Gastroesophageal sphincter (tissue), 4 donors: ENCODE measurements at regions not wholly inside any gene's neighbourhood (a gene's known extent, or its start where the extent isn't known, plus 50 kb on each side); places are given as distances from the start of the nearest gene placed in this dataset.
A peak's percentile ranks its signal among the peaks of the same experiment; 100 is the strongest.

Experiments used
- ATAC-seq: fragments of 150-250 bp; one replicate; pipeline ENCODE4 v1.9.1; 2016; ENCODE audit warnings: mild to moderate bottlenecking, moderate library complexity
- H3K27ac ChIP-seq, 4 donors: fragments of 200-600 bp; sonication (generic) in 3 of 4; 1 replicate in 3 of 4; 2 replicates in 1 of 4; pipeline ENCODE4 v1.5.1; 2016 to 2019
- H3K27me3 ChIP-seq: fragments of 200-600 bp; sonication (generic); one replicate; pipeline ENCODE4 v1.5.1; 2019
- H3K36me3 ChIP-seq, 2 donors: fragments of 200-600 bp; sonication (generic); one replicate each; pipeline ENCODE4 v1.5.1; 2019; ENCODE audit warnings: control low read depth in 1 of 2
- H3K4me1 ChIP-seq, 3 donors: fragments of 200-600 bp; sonication (generic); 1 replicate in 2 of 3; 2 replicates in 1 of 3; pipeline ENCODE4 v1.5.1; 2016 to 2019; ENCODE audit warnings: control low read depth in 2 of 3
- H3K4me3 ChIP-seq, 2 donors: fragments of 200-600 bp; sonication (generic); one replicate each; pipeline ENCODE4 v1.5.1; 2019; ENCODE audit warnings: mild to moderate bottlenecking in 1 of 2, moderate library complexity in 1 of 2
- H3K9me3 ChIP-seq, 3 donors: fragments of 200-600 bp; sonication (generic); one replicate each; pipeline ENCODE4 v1.5.1; 2017 to 2019; ENCODE audit warnings: control low read depth in 2 of 3
- EP300 ChIP-seq: sonication (generic); formaldehyde crosslinking; IDR thresholded peaks from one replicate; pipeline ENCODE4 v1.6.1; 2017; ENCODE audit warnings: antibody characterized with exemption, mild to moderate bottlenecking
- POLR2A ChIP-seq, 2 donors: fragments of 450-650 bp; IDR thresholded peaks; one replicate each; pipeline ENCODE4 v1.6.1; 2017; ENCODE audit warnings: antibody characterized with exemption in 2 of 2, mild to moderate bottlenecking in 2 of 2, moderate library complexity in 1 of 2
- POLR2AphosphoS5 ChIP-seq: sonication (generic); formaldehyde crosslinking; IDR thresholded peaks from one replicate; pipeline ENCODE4 v1.6.1; 2017; ENCODE audit warnings: antibody characterized with exemption
- WGBS, 2 donors: methylation state at CpG; one replicate each; pipeline ENCODE4 v1.1.5; 2018; ENCODE audit warnings: low coverage in 1 of 2; 5-methylcytosine and 5-hydroxymethylcytosine counted together
- TF ChIP-seq, protein P1 (sequence below), 4 experiments: fragments of 200-600 bp in 2 of 4; fragments of 450-650 bp in 2 of 4; sonication (generic) in 1 of 4; IDR thresholded peaks; one replicate each; pipeline ENCODE4 v1.5.1; 2017 to 2019; ENCODE audit warnings: antibody characterized with exemption in 4 of 4, mild to moderate bottlenecking in 2 of 4, moderate library complexity in 2 of 4

DNA sequence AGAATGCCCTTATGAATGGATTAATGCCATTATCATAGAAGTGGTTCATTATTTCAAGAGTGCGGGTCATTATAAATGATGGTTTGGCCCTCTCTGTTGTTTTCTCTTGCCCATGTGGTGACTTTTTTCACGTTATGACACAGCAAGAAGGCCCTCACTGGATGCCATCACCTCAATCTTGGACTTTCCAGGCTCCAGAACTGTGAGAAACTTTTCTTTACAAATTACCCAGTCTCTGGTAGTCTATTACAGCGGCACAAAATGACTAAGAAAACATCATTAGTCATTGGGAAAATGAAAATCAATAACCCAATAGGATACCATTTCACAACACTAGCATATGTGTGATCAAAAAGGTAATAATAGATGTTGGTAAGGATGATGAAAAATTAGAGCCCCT lies 119.0 kb upstream of the LPP start:
- no peak for ATAC-seq
- H3K9me3 ChIP-seq: no peaks in the 10 kb centered on the region
- no peaks in the 10 kb centered on the region for H3K36me3 ChIP-seq
- no peak overlapping the region for H3K27ac ChIP-seq
- 98 to 100% methylated on average over 2 to 3 of the region's 3 CpGs for WGBS, 2 donors
- TF ChIP-seq POLR2AphosphoS5 (no peak), EP300 (no peak), POLR2A (IDR thresholded peaks at IDR 0.05) (no peak)
- TF ChIP-seq, protein P1, sequence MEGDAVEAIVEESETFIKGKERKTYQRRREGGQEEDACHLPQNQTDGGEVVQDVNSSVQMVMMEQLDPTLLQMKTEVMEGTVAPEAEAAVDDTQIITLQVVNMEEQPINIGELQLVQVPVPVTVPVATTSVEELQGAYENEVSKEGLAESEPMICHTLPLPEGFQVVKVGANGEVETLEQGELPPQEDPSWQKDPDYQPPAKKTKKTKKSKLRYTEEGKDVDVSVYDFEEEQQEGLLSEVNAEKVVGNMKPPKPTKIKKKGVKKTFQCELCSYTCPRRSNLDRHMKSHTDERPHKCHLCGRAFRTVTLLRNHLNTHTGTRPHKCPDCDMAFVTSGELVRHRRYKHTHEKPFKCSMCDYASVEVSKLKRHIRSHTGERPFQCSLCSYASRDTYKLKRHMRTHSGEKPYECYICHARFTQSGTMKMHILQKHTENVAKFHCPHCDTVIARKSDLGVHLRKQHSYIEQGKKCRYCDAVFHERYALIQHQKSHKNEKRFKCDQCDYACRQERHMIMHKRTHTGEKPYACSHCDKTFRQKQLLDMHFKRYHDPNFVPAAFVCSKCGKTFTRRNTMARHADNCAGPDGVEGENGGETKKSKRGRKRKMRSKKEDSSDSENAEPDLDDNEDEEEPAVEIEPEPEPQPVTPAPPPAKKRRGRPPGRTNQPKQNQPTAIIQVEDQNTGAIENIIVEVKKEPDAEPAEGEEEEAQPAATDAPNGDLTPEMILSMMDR (IDR thresholded peaks at IDR 0.05): no peak
- H3K27me3 ChIP-seq: no peaks in the 10 kb centered on the region
- no peak overlapping the region for H3K4me3 ChIP-seq
- peaks cover 0 to 20% (median 13%) of the 10 kb centered on the region in 3 donors for H3K4me1 ChIP-seq

DNA sequence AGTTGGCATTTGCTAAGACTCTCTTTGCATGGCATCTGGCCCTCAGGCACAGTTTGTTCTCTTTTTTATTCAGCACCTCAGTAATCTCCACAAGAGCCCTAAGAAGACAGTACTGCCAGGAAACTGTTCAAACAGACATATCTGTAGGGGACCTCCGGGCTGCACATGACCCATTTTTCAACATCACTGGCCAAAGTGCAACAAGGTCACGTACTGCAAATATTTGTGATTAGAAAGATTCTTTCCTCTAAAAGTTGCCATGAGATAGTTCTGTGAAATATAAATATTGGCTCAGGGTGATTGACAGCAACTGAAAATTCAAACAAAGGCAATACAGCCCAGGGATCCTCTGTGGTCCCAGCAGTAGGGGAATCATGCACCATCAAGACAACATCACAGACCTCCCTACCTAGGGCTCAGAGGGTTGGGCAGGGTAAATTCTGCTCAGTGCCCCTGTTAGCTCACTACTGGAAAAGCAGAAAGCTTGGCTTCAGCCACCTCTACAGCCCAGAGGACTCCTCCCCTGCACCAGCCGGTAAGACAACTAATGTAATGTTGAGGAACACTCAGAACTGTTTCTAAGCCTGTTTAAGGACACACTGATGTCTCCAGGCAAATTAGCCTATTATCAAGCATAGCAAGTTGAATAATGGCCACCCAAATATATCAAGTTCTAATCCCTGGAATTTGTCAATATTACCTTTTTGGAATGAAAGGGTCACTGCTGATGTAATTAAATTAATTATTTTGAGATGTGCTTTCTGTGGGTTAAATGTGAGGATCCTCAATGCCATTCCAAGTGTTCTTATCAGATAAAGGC lies 117.4 kb upstream of the LPP start:
- no peak for ATAC-seq
- WGBS, 2 donors: 52% methylated on average over 3 of the region's 3 CpGs; no CpG with 5 or more reads in 1 of the 2 donors
- H3K4me1 ChIP-seq: peaks cover 0 to 20% (median 13%) of the 10 kb centered on the region in 3 donors
- H3K27me3 ChIP-seq: no peaks in the 10 kb centered on the region
- no peak for TF ChIP-seq POLR2A (IDR thresholded peaks at IDR 0.05)
- no peak for TF ChIP-seq POLR2AphosphoS5
- no peak for TF ChIP-seq EP300
- TF ChIP-seq, protein P1 (IDR thresholded peaks at IDR 0.05): no peak
- no peak overlapping the region for H3K4me3 ChIP-seq
- H3K36me3 ChIP-seq: no peaks in the 10 kb centered on the region
- H3K27ac ChIP-seq: peak overlapping the region in 2 of 4 donors; percentile 44 to 50
- no peaks in the 10 kb centered on the region for H3K9me3 ChIP-seq

DNA sequence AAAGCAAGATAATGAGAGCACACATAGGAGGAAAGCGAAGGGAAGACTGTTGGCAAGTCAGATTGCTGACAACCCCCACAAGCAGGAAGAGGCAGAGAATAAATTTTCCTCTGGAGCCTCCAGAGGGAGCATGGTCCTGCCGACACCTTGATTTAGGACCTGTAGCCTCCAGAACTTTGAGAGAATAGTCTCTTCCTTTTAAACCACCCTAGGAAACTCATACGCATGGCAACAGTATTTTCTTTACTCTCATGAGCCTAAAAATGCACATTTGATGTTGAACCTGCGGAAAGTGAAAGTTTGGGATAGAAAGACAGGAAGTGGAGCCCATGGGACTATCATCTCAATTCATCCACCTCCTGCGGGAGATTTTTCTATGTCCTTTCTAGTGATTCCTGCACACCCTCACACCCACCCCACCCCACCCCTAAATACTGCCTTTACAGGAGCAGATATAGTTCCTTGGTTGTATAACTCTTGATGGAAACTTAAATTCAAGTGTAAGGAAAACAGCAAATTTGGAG lies 116.7 kb upstream of the LPP start:
- peak overlapping the region in 2 of 4 donors; percentile 44 to 50 for H3K27ac ChIP-seq
- no peaks in the 10 kb centered on the region for H3K36me3 ChIP-seq
- ATAC-seq: peak; percentile 74
- TF ChIP-seq, protein P1 (IDR thresholded peaks at IDR 0.05): peak; percentile 42 to 70 (median 67)
- no peak for TF ChIP-seq POLR2A (IDR thresholded peaks at IDR 0.05)
- no peak for TF ChIP-seq POLR2AphosphoS5
- no peaks in the 10 kb centered on the region for H3K27me3 ChIP-seq
- no peak overlapping the region for H3K4me3 ChIP-seq
- H3K4me1 ChIP-seq: peaks cover 0 to 20% (median 13%) of the 10 kb centered on the region in 3 donors
- 40 to 45% methylated on average over 4 to 5 of the region's 5 CpGs for WGBS, 2 donors
- no peaks in the 10 kb centered on the region for H3K9me3 ChIP-seq

DNA sequence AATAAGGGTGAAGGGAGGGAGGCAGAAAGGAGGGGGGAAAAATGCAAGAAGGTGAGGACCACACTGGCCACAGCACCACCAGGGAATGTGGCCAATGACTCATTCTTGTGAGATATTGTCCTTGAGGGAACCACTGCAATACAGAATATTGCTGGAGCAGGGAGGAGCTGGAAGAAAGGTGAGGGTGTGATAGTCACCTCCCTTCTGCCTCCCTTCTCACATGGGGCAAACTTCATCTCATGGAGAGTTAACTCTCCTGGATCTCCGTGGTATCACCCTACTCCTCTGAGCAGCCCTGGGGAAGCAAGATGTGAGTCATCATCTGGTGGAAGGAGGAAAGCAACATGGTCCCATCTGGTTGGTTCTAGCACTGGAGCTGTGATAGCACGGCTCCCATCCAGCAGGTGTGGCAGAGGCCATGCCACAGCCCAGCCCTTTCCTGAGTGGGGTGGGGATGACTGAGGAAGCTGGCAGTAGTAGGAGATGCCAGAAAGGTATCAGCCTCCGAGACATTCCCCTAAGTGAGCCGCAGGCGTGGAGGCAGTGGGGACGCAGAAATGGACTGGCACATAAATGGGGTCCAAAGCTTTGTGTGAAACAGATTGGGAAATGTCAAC lies 115.9 kb upstream of the LPP start:
- Histone ChIP-seq H3K4me1 (peaks cover 0 to 20% (median 13%) of the 10 kb centered on the region in 3 donors), H3K36me3 (no peaks in the 10 kb centered on the region), H3K4me3 (no peak overlapping the region), H3K27ac (peak overlapping the region in 1 of 4 donors; percentile 3), H3K9me3 (no peaks in the 10 kb centered on the region), H3K27me3 (no peaks in the 10 kb centered on the region)
- TF ChIP-seq, protein P1 (IDR thresholded peaks at IDR 0.05): no peak
- no peak for TF ChIP-seq POLR2AphosphoS5
- TF ChIP-seq EP300: no peak
- TF ChIP-seq POLR2A (IDR thresholded peaks at IDR 0.05): no peak
- ATAC-seq: no peak
- WGBS, 2 donors: 79 to 83% methylated on average over 3 to 4 of the region's 6 CpGs
